IPS DF 4.7 (cell line): ENCODE measurements at regions not wholly inside any gene's neighbourhood (a gene's known extent, or its start where the extent isn't known, plus 50 kb on each side); places are given as distances from the start of the nearest gene placed in this dataset.
"Not testable (repeated sequence)": the region's sequence is repeated elsewhere in the genome, so short reads cannot be mapped to it uniquely, and the experiment has no call there.

ENCODE experiments used
- DNase-seq: peaks from one replicate; pipeline ENCODE4 v3.0.0-alpha.2; 2013; ENCODE audit warnings: low spot score; ENCODE audit errors: extremely low read depth

DNA sequence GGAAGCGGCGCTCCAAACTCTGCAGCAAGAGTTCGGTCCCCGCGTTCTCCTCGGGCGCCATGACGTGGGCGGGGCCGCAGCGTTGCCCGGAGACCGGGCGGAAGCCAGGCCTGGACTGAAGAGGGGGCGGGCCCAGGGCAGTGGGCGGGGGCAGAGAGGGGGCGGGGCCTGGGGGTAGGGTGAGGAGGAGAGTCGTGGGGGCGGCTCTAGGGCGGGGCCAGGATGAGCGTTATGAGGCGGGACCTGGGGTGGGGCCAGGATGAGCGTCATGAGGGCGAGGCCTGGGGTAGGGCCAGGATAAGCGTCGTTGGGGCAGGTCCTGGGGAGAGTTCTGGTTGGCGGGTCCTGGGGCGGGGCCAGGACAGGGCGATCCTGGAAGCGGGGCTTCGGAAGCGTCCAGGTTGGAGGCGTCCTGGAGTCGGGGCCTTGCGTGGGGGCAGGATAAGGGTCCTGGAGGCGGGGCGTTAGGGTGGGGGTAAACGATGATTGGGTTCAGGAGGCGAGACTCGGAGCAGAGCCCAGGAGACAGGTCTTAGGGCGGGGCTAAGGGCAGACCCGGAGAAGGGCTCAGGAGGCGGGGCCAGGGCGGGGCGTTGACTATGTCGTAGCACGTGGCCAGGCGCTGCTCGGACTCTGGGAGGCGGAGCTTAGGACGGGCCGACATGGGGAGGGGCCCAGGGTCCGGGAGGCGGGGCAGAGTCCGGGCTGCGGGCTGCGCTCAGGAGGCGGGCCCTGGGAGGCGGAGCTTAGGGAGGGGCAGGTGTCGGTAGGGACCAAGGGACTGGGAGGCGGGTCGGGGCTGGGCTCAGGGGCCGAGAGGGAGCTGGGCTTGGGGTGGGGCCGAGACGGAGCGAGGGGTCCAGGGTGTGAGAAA, 131.1 kb upstream of the ALDH3B2 start:
- DNase-seq = not testable (repeated sequence)

DNA sequence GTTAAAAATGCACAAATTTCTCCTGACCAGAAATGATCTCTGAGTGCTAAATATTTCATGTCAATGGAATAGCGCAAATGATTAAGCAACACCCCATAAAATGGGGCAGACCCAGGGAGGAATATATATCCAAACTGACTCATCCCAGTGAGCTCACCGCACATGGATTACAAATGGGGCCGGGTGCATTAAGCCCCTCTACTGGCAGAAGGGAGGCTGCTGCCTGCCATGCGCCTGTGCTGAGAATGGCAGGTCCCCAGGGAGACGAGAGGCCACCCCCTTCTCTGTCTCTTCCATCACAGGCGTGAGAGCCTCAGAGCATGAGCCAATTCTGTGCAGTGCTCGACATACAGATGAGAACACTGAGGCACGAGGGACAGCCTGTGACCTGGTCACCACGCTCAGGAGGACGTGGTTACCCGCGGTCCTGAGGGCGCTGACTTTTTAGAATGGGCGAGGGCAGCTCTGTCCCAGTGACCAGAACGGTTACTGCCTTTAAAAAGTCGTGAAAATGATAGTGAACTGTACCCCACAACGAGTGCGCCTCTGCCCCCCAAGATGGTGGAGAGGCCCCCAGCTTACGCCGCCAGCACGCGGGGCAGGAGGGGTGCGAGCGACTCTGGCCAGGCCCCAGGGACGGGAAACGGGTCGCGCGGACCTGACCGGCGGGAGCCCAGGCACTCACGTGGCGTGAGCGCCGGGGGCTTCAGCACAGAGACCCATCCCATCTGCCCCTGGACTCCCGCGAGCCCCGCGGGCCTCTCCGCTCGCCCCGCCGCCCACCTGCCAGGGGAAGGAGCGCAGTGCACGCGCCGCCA, 130.2 kb upstream of the ALDH3B2 start:
- not testable (repeated sequence) for DNase-seq

DNA sequence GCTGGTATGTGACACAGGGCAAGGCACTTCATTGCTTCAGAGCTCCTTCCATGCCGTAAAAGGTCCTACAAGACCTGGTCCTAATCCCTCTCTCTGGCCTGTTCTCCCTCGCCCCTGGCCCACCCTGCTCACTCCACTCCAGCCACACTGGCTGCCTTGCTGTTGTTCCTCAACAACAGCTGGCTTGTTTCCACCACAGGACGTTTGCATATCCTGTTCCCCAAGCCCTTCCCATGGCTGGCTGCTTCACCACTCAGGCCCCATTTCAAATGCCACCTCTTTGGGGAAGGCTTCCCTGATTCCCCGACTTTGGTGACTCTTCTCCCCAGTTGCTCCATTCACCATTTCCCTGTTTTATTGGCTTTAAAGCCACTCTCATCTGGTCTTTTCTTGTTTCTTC, 129.1 kb upstream of the ALDH3B2 start:
- not testable (repeated sequence) for DNase-seq

DNA sequence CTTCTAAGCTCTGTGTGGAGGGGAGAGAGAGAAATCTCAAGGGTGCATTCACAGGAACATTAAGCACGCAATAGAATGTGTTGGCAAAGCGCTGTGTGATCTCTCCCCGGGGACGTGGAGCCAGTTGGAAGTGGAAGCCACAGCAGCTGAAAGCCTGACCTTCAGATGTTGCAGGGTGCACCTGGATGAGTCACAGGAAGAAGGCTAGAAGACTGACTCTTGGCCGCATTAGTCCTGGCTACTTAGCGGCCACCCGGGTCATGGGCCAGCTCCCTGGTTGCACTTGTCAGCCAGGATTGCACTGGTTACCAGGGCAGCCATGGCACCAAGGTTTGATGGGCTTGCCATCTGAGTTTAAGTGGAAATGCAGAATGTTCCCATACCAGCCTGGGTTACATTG, 128.6 kb upstream of the ALDH3B2 start:
- not testable (repeated sequence) for DNase-seq

DNA sequence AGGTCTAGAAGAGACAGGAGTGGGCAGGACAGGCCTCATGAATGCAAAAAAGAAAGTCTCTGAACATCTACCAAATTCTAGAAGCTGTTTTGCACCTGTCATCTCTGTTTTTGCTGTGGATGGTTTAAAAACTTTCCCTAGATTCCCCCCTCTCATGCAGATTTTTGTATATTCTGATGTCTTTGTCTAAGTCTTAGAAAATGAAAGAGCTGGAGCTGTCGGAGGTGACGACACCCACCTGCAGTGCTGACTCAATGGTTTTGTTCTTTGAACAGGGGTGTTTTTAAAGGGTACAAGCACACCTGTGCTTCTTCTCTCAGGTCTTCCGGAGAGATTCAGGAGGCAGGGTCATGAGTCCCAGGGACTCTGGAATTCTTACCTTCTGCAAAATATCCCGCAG, 128.2 kb upstream of the ALDH3B2 start:
- DNase-seq = not testable (repeated sequence)

DNA sequence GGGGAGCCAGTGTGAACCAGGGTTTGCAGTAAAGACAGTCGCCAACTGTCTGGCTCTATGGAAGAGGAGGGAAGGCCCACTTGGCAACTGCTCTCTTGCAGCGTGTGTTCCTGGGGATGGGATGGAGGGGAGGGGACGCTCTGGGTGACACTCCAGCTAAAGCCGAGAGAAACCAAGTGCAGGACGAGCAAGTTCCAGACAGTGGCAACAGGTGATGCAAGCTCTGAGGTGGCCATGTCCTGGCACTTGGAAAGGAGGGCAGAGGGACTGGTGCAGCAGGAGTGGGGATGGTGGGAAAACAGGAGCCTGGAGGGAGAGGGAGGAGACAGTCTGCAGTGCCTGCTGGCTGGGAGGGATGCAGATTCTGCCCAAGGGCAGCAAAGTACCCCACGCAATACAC, 127.0 kb upstream of the ALDH3B2 start:
- DNase-seq = not testable (repeated sequence)

DNA sequence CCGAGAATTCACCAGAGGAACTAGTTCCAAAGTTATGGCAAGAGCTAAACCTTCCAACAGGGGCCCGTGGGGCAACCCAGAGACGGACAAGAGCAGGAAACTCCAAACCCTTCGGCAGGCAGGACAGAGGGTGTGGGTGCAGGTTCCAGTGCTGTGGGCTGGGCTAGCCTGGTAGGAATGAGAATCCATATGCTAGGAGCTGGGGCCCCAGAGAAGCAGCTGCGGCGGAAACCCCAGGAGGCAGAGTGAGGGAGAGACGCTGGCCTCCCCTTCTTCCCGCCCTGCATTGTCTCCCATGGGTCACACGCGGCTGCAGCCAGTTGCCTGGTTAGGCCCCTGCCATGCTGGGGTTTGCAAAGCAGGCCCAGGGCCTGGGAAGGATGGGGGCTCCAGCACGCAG, 126.2 kb upstream of the ALDH3B2 start:
- DNase-seq = not testable (repeated sequence)

DNA sequence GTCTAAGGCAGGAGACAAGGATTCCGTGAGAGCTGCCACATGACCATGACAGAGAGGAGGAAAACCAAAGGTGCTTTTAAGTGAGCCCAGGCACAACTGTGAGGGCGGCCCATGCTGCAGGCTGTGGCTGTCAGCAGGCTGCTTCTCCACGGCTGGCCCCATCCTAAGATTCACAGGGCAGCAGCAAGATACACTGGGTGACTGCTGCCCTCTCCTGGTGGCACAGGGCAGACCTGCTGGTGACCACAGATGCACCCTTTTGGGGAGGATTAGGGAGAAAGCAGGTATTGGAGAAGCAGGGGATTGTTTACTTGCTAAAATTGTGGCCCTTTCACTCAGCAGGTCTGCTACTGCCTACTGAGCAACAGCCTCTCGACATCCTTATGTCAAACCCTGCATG, 125.4 kb upstream of the ALDH3B2 start:
- DNase-seq = not testable (repeated sequence)

DNA sequence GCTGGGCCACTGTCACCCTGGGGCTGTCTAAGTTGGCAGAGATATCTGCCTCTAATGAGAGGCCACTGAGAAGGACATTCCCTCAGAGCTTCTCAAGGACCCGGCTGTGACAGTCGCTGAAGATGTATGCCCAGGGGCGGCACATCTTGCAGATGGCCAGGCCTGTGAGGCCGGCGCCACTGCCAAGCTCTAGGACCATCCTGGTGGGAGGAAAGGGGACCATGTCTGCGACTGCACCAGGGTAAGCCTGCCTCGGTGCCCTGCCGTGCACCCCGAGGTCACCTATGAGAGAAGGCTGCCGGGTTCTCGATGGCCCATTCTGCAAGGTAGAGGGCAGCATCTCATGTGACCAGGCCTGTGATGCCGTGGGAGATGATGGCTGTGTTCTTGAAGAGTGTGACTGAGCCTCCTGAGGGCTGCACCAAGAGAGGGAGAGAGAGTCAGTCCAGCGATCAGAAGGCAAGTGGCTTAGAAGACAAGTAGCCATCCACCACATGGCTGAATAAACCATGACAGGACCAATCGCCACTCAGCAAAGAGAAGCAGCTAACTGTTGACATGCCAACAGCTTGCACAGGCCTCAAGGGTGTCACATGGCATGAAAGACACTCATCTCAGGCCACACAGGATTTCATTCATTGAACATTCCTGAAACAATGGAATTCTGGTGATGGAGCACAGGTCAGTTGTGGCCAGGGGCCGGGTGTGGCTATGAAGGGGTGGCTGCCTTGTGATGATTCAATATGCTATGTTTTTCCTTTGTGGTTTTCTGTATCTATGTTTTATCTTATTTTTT, 123.5 kb upstream of the ALDH3B2 start:
- DNase-seq = not testable (repeated sequence)

DNA sequence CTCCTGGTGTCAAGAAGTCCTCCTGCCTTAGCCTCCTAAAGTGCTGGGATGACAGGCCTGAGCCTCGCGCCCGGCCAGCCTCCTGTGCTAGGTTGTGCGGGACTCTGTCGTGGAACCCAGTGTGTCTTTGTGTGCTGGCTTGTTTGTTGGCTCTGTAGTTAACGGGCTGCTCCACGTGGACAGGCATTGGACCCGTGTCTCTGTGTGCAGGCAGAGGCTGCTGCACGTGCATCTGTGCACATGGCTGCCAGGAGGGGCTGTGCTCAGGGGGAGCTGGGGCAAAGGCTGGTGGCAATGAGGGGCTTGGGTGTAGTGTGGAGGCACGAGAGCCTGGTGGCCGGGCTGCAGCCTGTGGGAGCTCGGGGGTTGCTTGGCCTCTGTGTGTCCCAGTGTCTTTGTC, 121.3 kb upstream of the ALDH3B2 start:
- no peak for DNase-seq

DNA sequence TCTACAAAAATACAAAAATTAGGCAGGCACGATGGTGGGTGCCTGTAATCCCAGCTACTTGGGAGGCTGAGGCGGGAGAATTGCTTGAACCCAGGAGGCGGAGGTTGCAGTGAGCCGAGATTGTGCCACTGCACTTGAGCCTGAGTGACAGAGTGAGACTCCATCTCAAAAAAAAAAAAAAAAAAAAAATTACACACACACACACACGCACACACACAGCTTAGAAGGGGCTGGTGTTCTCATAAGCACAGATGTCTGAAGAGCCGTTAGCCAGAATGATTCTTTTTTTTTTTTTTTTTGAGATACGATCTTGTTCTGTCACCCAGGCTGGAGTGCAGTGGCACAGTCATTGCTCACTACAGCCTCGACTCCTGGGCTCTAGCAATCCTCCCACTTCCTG, 119.3 kb upstream of the ALDH3B2 start:
- not testable (repeated sequence) for DNase-seq

DNA sequence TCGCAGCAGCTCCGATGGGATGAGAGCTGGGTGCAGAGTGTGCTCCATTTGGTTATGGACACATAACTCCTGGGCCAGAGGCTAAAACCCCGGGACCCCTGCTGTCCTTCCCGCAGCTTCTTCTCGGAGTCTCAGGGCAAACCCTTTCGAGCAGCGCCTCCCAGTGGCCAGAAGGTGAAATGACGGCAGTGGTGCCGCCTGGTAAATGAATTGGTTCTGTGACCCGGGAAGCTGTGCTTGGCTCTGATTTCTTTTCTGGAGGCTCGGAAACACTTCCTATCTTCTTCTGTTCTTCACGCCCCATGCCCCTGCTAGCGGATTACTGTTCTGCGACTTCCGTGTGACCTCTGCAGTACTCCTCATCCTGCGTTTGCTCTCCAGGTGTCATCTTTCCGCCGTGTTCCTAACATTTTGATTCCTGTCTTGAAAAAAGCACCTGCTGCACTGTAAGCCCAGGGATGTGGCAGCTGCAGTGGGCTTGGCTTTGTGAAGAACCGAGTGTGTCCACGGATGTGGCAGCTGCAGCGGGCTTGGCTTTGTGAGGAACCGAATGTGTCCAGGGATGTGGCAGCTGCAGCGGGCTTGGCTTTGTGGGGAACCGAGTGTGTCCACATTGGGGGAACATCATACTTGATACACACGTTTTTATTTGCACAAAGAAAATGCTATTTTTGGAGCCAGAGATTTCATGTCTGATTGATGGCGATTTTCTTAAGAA, 118.0 kb upstream of the ALDH3B2 start:
- DNase-seq = not testable (repeated sequence)

DNA sequence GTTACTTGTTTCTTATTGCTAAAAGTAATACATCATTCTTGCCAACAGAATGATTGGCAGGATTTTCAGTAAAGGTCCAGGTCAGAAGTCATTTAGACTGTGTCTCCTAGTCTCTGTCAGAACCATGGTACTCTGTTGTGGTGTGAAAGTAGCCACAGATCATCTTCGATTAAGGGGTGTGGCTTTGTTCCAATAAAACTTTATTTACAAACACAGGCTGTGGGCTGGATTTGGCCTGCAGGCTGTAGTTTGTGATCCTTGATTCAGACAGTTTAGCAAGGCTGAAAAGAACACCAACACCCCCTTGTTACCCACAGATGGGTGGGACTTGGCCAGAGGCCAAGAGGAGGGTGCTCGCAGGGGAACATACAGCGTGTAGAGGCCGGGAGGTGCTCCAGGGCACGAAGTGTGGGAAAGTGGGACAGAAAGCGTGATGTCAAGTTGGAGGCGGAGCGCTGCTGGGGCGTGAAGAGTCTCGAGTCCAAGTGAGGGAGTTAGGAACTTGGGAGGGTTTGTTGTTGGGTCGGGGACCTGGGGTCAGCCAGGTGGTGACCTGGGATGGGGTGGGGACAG, 117.3 kb upstream of the ALDH3B2 start:
- DNase-seq = not testable (repeated sequence)

DNA sequence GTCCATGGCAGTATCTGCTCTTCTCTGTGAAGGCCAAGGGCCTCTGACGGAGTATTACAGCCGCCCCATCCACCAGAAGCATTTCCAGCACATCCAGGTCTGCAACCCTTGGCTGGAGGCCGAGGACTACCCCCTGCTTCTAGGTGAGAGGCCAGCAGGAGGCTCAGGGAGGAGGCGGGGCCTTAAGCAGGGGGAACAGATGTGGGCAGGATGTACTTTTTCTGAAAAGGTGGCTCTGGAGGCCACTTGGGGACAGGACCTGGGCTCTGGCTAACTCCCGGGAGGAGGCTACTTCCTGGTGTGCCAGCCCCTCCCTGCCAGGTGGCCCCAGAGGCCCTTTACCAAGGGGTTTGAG, 113.9 kb upstream of the ALDH3B2 start:
- DNase-seq = not testable (repeated sequence)

DNA sequence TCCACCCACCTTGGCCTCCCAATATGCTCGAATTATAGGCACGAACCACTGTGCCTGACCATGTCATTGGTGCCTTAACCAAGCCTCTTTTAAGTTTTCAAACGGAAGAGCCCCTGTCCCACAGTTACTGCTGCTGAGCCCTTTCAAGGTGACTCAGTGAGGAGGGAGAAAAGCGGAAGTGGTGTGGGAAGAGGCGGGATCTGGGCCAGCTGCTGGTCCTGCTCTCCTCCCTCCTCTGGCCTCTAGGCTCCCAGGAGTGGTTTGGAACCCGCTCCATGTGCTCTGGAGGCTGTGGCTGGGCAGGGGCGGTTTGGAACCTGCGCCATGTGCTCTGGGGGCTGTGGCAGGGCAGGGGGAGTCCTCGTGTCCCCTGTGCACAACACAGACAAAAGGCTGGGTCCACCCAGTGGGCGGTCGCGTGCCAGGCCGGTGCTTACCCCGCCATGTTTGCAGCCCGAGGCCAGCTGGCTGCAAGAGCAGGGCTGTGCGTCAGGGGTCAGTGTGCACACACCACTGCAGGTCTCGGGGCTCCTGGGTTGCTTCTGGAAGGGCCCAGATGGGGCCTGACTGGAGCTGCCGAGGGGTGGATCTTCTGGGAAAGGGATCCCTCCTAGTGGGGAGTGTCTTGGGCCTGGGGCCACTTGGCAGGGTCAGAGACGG, 113.4 kb upstream of the ALDH3B2 start:
- not testable (repeated sequence) for DNase-seq

DNA sequence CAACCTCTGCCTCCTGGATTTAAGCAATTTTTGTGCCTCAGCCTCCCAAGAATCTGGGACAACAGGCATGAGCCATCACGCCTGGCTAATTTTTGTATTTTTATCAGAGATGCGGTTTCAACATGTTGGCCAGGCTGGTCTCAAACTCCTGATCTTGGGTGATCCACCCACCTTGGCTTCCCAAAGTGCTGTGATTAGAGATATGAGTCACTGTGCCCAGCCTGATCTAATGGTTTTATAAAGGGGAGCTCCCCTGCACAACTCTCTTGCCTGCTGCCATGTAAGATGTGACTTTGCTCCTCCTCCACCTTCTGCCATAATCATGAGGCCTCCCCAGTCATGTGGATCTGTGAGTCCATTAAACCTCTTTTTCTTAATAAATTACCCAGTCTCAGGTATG, 107.5 kb upstream of the ALDH3B2 start:
- DNase-seq = not testable (repeated sequence)

DNA sequence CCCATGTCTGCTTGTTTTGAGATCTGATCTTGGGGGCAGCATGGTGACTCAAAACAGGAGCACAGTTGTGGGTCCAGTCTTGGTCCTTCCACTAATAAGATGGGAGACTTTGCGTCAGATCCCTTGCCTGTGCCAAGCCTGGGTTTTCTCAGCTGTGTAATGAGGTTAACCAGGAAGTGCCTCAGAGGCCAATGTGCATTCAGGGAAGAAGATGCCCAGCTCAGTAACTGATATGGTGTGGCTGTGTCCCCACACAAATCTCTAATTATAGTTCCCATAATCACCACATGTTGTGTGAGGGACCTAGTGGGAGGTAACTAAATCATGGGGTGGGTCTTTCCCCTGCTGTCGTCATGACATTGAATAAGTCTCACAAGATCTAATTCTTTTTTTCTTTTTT, 107.1 kb upstream of the ALDH3B2 start:
- not testable (repeated sequence) for DNase-seq

DNA sequence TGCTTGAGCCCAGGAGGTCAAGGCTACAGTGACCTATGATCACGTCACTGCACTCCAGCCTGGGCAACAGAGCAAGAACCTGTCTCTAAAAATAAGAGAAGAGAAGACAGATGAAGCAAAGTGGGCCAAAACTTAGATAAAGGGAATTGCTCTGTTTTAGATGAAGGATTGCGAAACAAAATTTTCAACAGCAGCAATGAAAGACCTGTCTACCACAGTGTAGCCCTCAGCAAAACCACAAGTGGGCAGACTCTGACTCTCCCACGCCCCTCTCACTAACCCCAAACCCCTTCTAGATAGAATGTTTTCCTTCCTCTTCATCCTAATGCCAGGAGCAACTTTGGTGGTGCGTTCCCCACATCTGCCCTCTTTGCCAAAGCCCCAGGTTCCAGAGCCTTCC, 105.6 kb upstream of the ALDH3B2 start:
- DNase-seq = no peak

DNA sequence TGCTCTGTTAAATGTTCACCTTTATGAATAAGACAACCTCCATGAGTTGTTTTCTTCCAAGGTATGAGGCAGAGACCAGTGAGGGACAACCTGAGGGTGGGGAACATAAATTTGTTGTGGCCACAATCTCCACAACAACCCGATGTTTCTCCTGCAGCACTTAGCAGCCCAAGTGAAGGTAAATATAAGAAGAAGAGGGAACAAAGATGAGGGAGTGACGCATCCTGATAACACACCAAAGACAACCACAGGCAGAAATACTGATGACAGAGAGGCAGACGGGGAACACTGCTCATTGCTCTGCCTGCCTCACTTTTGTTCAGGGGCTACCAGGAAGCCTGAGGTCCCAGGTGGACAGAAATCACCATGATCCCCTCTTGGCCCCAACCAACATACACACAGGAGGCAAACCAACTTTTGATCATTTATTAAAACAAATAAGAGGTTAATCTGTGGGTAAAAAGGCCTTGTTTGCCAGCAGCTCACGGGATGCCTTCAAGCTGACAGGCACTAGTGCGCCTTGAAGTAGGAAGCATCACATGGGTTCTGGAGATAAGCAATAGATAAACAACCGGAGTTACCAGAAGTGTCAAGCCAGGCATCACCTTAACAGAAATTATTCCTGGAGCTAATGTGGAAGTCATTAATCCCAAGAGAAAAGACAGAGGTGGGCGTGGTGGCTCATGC, 104.9 kb upstream of the ALDH3B2 start:
- DNase-seq = not testable (repeated sequence)
